ENCODE measurements at regions not wholly inside any gene's neighbourhood (a gene's known extent, or its start where the extent isn't known, plus 50 kb on each side); places are given as distances from the start of the nearest gene placed in this dataset.

- DNase-seq: no peak
These were observed 196.3 kb upstream of the FOXD3 start for GRCh38 chr1:63126104-63126503.

- peak; percentile 78 for DNase-seq
These were observed 195.0 kb upstream of the FOXD3 start for GRCh38 chr1:63127376-63127775.

DNA sequence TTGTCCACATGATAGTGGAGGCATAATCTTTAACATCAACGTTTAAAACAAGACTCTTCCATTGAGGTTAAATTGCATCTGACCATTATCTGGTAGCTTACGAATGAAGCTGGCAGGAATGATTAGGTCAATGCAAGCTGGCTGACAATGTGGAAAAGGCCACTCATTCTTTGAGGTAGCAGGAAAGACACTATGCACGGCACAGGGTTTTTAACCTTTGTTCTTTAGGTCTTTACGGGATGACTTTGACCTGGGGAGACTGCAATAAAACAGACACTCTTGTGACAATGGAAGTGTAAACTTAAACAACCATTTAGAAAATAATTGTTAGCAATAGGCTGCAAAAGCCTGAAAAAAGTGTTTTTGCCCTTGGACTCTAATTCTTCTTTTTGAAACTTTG lies 193.8 kb upstream of the FOXD3 start:
- DNase-seq: no peak

- no peak for DNase-seq
These were observed 193.2 kb upstream of the FOXD3 start for GRCh38 chr1:63129184-63129583.

DNA sequence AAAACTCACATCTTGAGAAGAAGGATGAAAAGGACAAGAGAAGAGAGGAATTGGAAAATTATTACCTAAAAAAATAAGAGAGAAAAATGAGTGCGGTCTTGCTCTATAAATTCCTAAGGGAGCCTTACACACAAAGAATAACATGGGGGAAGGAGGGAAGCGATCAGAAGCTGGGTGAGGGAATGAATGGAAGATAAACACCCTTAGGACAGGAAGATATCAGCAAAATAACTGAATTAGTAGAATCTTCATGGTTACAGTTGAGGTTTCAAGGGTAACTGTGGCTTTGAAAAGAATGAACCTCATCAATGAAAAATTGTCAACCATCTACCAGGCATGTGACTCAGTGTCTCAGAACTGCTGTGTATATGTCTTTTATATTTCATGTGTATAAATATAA lies 192.5 kb upstream of the FOXD3 start:
- no peak for DNase-seq

GRCh38 chr1:63134501-63135173 lies 187.7 kb upstream of the FOXD3 start:
- DNase-seq: no peak

- no peak for DNase-seq
These were observed 187.2 kb upstream of the FOXD3 start for GRCh38 chr1:63135174-63135512.

DNA sequence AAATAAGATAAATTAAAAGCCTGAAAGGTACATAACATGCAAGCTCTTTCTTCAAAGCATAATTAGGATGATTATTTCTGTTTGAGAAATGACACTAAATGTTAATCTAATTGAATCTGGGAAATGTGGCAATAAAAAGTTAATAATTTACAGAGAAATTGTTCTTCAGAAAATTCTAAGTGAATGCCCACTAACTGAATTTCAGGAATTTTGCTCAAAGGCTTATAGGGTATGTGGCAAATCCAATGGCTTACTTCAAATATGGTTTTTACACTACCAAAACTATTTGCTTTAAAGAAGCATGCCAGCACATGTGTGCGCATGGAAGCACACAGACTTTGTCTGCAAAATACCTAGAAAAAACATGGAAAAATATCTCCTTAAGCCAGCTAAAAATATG lies 186.6 kb upstream of the FOXD3 start:
- DNase-seq: no peak

GRCh38 chr1:63142001-63142400 lies 180.4 kb upstream of the FOXD3 start:
- DNase-seq: no peak

- DNase-seq: no peak
These were observed 178.9 kb upstream of the FOXD3 start for GRCh38 chr1:63143482-63143881.

DNA sequence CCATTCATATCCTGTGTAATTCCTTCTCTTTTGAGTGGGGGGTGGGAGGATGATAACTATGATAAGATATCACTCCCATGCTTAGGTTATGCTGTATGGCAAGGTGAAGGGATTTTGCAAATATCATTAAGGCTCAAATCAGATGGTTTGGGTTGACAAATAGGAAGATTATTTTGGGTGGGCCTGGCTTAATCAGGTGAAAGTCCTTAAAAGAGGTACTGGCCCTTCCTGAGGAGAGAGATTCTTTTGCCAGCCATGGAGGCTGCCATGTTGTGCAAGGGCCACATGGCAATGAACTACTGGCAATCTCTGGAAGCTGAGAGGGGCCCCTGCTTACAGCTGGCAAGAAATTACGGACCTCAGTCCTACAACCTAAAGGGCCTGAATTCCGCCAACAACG lies 174.6 kb upstream of the FOXD3 start:
- no peak for DNase-seq

DNA sequence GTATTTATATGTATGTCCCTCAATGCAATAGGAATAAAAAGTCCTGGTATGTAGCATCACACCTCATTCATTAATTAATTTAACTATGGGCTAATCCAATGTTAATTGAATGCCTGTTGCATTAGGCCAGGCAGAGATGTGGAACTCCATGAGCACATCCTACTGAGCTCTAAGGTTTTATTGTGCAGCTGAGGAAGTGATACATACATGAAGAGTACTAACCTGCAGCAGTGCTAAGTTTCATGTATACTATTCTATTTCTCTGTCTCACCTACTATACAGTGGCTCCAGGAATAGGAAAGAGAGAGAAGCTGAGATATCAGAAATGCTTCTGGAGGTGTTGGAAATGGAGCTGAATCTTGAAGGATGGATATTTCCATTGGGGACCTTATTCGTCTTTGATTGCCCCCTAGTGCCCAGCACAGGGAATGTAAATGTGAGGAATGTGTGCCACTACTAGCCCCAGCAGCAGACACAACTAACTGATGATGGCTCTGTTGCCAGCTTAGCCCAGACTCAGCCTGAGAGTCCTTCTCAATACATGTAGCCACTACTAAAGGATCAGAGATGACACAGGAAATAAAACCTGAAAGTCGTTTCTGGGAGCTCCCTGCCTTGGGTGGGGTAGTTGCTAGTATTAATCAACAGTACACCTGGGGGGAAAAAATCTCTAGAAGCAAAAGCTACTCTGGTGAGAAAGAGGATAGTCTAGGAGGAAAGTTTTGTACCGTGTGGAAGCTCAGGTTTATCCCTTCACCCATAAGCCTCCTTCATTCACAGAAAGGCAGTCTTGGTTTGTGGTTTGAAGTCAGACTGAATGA lies 173.3 kb upstream of the FOXD3 start:
- DNase-seq: peak; percentile 37

- DNase-seq: no peak
These were observed 169.8 kb upstream of the FOXD3 start for GRCh38 chr1:63152572-63152971.

- DNase-seq: no peak
These were observed 166.9 kb upstream of the FOXD3 start for GRCh38 chr1:63155437-63155836.

DNA sequence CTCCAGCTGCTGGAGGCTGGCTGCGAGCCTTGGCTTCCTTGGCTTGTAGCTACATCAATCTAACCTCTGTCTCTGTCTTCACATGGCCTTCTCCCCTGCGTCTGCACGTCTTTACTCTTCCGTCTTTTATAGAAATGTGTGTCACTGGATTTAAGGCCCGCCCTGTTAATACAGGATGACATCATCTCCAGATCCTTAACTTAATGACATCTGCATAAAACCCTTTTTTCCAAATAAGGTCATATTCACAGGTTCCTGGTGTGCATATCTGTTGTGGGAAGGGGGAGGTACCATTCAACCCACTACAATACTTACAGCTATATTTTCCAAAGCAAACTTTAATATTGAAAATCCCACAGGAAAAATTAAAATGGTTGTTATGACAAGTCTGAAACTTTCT lies 165.3 kb upstream of the FOXD3 start:
- DNase-seq: no peak

- no peak for DNase-seq
These were observed 153.3 kb upstream of the FOXD3 start for GRCh38 chr1:63169057-63169456.

DNA sequence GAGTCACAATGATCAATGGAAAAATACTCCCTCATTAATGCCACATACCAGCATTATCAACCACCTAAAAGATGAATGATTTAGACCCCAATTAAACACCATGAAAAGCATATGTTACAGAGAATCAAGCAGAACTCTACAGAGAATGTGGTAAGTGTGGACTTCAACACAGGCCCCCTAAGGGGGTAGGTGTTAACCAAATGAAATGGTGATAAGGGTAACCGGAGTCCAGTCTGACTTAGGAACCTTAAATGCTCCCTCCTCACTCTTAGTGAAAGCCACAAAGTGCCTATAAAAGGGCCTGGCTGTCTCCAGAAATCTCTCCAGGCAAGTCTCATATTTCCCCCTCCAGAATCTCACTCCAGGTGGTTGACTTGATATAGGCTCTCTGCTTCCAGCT lies 149.2 kb upstream of the FOXD3 start:
- DNase-seq: no peak

- no peak for DNase-seq
These were observed 132.7 kb upstream of the FOXD3 start for GRCh38 chr1:63189677-63190076.

GRCh38 chr1:63190171-63190570 lies 132.2 kb upstream of the FOXD3 start:
- no peak for DNase-seq

GRCh38 chr1:63198871-63199394 lies 123.4 kb upstream of the FOXD3 start:
- DNase-seq: no peak

- DNase-seq: no peak
These were observed 122.5 kb upstream of the FOXD3 start for GRCh38 chr1:63199706-63200335.

GRCh38 chr1:63200676-63201075 lies 121.7 kb upstream of the FOXD3 start:
- DNase-seq: no peak

DNA sequence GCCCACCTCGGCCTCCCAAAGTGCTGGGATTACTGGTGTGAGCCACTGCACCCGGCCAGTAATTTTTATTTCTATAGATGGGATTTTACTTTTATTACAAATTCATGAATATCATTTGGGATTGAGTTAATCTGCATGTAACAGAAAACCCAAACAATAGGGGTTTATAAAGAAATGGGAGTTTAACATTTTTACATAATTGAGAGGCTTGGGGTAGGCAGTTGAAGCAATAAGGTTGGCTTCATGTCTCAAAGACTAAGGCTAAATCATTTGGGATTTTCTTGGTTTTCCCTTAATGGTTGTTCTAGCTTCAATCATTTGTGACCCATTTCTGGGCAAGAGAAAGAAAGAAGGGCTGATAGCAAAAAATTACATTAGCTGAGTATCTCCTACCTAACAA lies 118.7 kb upstream of the FOXD3 start:
- DNase-seq: no peak

DNA sequence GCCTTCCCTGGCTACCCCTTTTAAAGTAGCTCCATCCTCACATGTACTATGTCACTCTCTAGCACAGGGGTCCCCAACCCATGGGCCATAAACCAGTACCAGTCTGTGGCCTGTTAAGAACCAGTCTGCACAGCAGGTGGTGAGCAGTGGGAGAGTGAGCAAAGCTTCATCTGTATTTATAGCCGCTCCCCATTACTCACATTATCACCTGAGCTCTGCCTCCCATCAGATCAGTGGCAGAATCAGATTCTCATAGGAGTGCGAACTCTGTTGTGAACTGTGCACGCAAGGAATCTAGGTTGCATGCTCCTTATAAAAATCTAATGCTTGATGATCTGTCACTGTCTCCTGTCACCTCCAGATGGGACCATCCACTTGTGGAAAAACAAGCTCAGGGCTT lies 116.6 kb upstream of the FOXD3 start:
- no peak for DNase-seq
